HEK293 (cell line): ENCODE measurements at regions not wholly inside any gene's neighbourhood (a gene's known extent, or its start where the extent isn't known, plus 50 kb on each side); places are given as distances from the start of the nearest gene placed in this dataset.

Experiments used
- BCL11A ChIP-seq: fragments of 450-650 bp; formaldehyde crosslinking; IDR thresholded peaks from 2 replicates; pipeline ENCODE4 v1.5.1; 2016; ENCODE audit warnings: low read depth, missing biosample characterization, missing genetic modification characterization
- CTCF ChIP-seq: fragments of 450-650 bp; formaldehyde crosslinking; IDR thresholded peaks from 2 replicates; pipeline ENCODE4 v1.5.1; 2016; ENCODE audit warnings: missing biosample characterization, missing genetic modification characterization
- ELK4 ChIP-seq: IDR thresholded peaks from 2 replicates; pipeline ENCODE4 v1.6.1; 2011; ENCODE audit warnings: mild to moderate bottlenecking, low read depth, low read length, borderline replicate concordance
- KLF7 ChIP-seq: fragments of 450-650 bp; formaldehyde crosslinking; IDR thresholded peaks from 2 replicates; pipeline ENCODE4 v1.5.1; 2016; ENCODE audit warnings: missing biosample characterization, missing genetic modification characterization, borderline replicate concordance
- YY1 ChIP-seq: fragments of 450-650 bp; formaldehyde crosslinking; IDR thresholded peaks from 2 replicates; pipeline ENCODE4 v1.5.1; 2018; ENCODE audit warnings: missing biosample characterization, missing genetic modification characterization
- ZBTB10 ChIP-seq: fragments of 450-650 bp; formaldehyde crosslinking; IDR thresholded peaks from 2 replicates; pipeline ENCODE4 v1.5.1; 2016; ENCODE audit warnings: missing biosample characterization, missing genetic modification characterization
- ZEB2 ChIP-seq: fragments of 450-650 bp; formaldehyde crosslinking; IDR thresholded peaks from 2 replicates; pipeline ENCODE4 v1.5.1; 2016; ENCODE audit warnings: missing biosample characterization, missing genetic modification characterization
- ZFP69B ChIP-seq: fragments of 450-650 bp; formaldehyde crosslinking; IDR thresholded peaks from 2 replicates; pipeline ENCODE4 v1.5.1; 2016; ENCODE audit warnings: missing biosample characterization, missing genetic modification characterization
- ZNF132 ChIP-seq: fragments of 450-650 bp; formaldehyde crosslinking; IDR thresholded peaks from 2 replicates; pipeline ENCODE4 v1.5.1; 2017; ENCODE audit warnings: missing biosample characterization, missing genetic modification characterization, borderline replicate concordance
- ZNF174 ChIP-seq: fragments of 450-650 bp; formaldehyde crosslinking; IDR thresholded peaks from 2 replicates; pipeline ENCODE4 v1.5.0; 2017; ENCODE audit warnings: missing biosample characterization, mild to moderate bottlenecking, missing genetic modification characterization
- ZNF18 ChIP-seq: fragments of 450-650 bp; formaldehyde crosslinking; IDR thresholded peaks from 2 replicates; pipeline ENCODE4 v1.5.1; 2016; ENCODE audit warnings: missing biosample characterization, missing genetic modification characterization
- ZNF529 ChIP-seq: fragments of 450-650 bp; formaldehyde crosslinking; IDR thresholded peaks from 2 replicates; pipeline ENCODE4 v1.5.1; 2017; ENCODE audit warnings: missing genetic modification characterization, missing biosample characterization; ENCODE audit not compliant: insufficient replicate concordance
- ZNF792 ChIP-seq: fragments of 450-650 bp; formaldehyde crosslinking; IDR thresholded peaks from 2 replicates; pipeline ENCODE4 v1.5.1; 2016; ENCODE audit warnings: missing biosample characterization, missing genetic modification characterization
- ZSCAN5A ChIP-seq: fragments of 450-650 bp; formaldehyde crosslinking; IDR thresholded peaks from 2 replicates; pipeline ENCODE4 v1.5.1; 2016; ENCODE audit warnings: missing biosample characterization, missing genetic modification characterization

GRCh38 chr1:29718791-29719190, 482.5 kb downstream of the PTPRU start:
- TF ChIP-seq CTCF (tag by site-specific recombination) (no peak), ZNF18 (tag by site-specific recombination) (no peak), YY1 (tag by site-specific recombination) (no peak), ZNF132 (tag by site-specific recombination) (no peak), ZEB2 (tag by site-specific recombination) (no peak), ZFP69B (tag by site-specific recombination) (no peak), BCL11A (tag by site-specific recombination) (no peak), ZNF174 (no peak), ZBTB10 (tag by site-specific recombination) (no peak), ELK4 (no peak), ZSCAN5A (tag by site-specific recombination) (no peak), ZNF529 (tag by site-specific recombination) (no peak), KLF7 (tag by site-specific recombination) (no peak), ZNF792 (tag by site-specific recombination) (no peak)
